Breast epithelium (tissue), 4 donors: ENCODE measurements at regions not wholly inside any gene's neighbourhood (a gene's known extent, or its start where the extent isn't known, plus 50 kb on each side); places are given as distances from the start of the nearest gene placed in this dataset.
A peak's percentile ranks its signal among the peaks of the same experiment; 100 is the strongest.

Experiments used
- DNase-seq, 2 donors: peaks; one replicate each; pipeline ENCODE4 v3.0.0-alpha.2; 2019; ENCODE audit warnings: low spot score in 2 of 2
- H3K27ac ChIP-seq, 2 donors: fragments of 200-600 bp; sonication (generic) in 1 of 2; one replicate each; pipeline ENCODE4 v1.5.1; 2016 to 2019; ENCODE audit warnings: mild to moderate bottlenecking in 1 of 2
- H3K27me3 ChIP-seq, 2 donors: fragments of 200-600 bp; sonication (generic) in 1 of 2; one replicate each; pipeline versions ENCODE4 v1.5.1 to v1.6.0; 2017 to 2019; ENCODE audit warnings: control low read depth in 1 of 2, mild to moderate bottlenecking in 1 of 2
- H3K36me3 ChIP-seq: fragments of 200-600 bp; one replicate; pipeline ENCODE4 v1.5.1; 2019
- H3K4me1 ChIP-seq, 2 donors: fragments of 200-600 bp; sonication (generic); one replicate each; pipeline ENCODE4 v1.5.1; 2016 to 2019; ENCODE audit warnings: control low read depth in 1 of 2
- H3K4me3 ChIP-seq, 3 donors: fragments of 200-600 bp; sonication (generic); 1 replicate in 2 of 3; 2 replicates in 1 of 3; pipeline ENCODE4 v1.5.1; 2016 to 2019; ENCODE audit warnings: mild to moderate bottlenecking in 3 of 3, moderate library complexity in 2 of 3
- H3K9me3 ChIP-seq, 2 donors: fragments of 200-600 bp; sonication (generic) in 1 of 2; one replicate each; pipeline ENCODE4 v1.5.1; 2016 to 2019; ENCODE audit warnings: control low read depth in 1 of 2
- CTCF ChIP-seq, 3 donors: fragments of 450-650 bp; IDR thresholded peaks; one replicate each; pipeline ENCODE4 v1.5.1; 2016 to 2017; ENCODE audit warnings: antibody characterized with exemption in 3 of 3, mild to moderate bottlenecking in 3 of 3, moderate library complexity in 3 of 3
- POLR2A ChIP-seq: fragments of 450-650 bp; IDR thresholded peaks from one replicate; pipeline ENCODE4 v1.6.1; 2016; ENCODE audit warnings: antibody characterized with exemption, mild to moderate bottlenecking, moderate library complexity
- POLR2AphosphoS5 ChIP-seq, 3 donors: sonication (generic); formaldehyde crosslinking; IDR thresholded peaks; one replicate each; pipeline ENCODE4 v1.6.1; 2017; ENCODE audit warnings: antibody characterized with exemption in 3 of 3
- intact Hi-C: fragments of 100-400 bp; cut with DNase I; formaldehyde crosslinking; loops from one replicate; pipeline ENCODE4 v1.15.1; 2023; ENCODE audit warnings: low total_unique reads

- Histone ChIP-seq H3K4me3 (no peak overlapping the region), H3K27ac (no peak overlapping the region), H3K4me1 (no peaks in the 10 kb centered on the region), H3K9me3 (no peaks in the 10 kb centered on the region), H3K36me3 (no peaks in the 10 kb centered on the region), H3K27me3 (no peaks in the 10 kb centered on the region)
- intact Hi-C loops, result no loop called here
- TF ChIP-seq CTCF (IDR thresholded peaks at IDR 0.05) (no peak), POLR2AphosphoS5 (IDR thresholded peaks at IDR 0.05) (no peak), POLR2A (no peak)
- no peak for DNase-seq
These were observed 171.7 kb downstream of the PIK3R1 start for GRCh38 chr5:68387074-68387796.

- H3K27ac ChIP-seq, result no peak overlapping the region
- intact Hi-C loops, result no loop called here
- no peak for DNase-seq
These were observed 174.1 kb downstream of the PIK3R1 start for GRCh38 chr5:68389618-68390017.

GRCh38 chr5:68392617-68393016 lies 177.1 kb downstream of the PIK3R1 start:
- no peak for DNase-seq
- H3K9me3 ChIP-seq, result no peaks in the 10 kb centered on the region
- H3K4me1 ChIP-seq, result peaks cover 0 to 10% of the 10 kb centered on the region in 2 donors
- no peaks in the 10 kb centered on the region for H3K27me3 ChIP-seq
- no peak overlapping the region for H3K4me3 ChIP-seq
- TF ChIP-seq CTCF (IDR thresholded peaks at IDR 0.05), result no peak
- no peak for TF ChIP-seq POLR2A
- no peak for TF ChIP-seq POLR2AphosphoS5 (IDR thresholded peaks at IDR 0.05)
- intact Hi-C loops, result no loop called here
- no peaks in the 10 kb centered on the region for H3K36me3 ChIP-seq
- peak overlapping the region in 1 of 2 donors; percentile 86 for H3K27ac ChIP-seq

More at GRCh38 chr5:68389618-68390017, 174.1 kb downstream of the PIK3R1 start:
- no peak overlapping the region for H3K4me3 ChIP-seq
- H3K27me3 ChIP-seq, result no peaks in the 10 kb centered on the region
- no peak for TF ChIP-seq POLR2A
- TF ChIP-seq POLR2AphosphoS5 (IDR thresholded peaks at IDR 0.05), result no peak
- no peak for TF ChIP-seq CTCF (IDR thresholded peaks at IDR 0.05)
- H3K36me3 ChIP-seq, result no peaks in the 10 kb centered on the region
- no peaks in the 10 kb centered on the region for H3K9me3 ChIP-seq
- peaks cover 0 to 4% of the 10 kb centered on the region in 2 donors for H3K4me1 ChIP-seq

GRCh38 chr5:68395302-68395701 lies 179.7 kb downstream of the PIK3R1 start:
- DNase-seq, result no peak
- TF ChIP-seq CTCF (IDR thresholded peaks at IDR 0.05), result no peak
- intact Hi-C loops, result no loop called here
- peak overlapping the region; percentile 76 to 86 for H3K27ac ChIP-seq
- H3K36me3 ChIP-seq, result no peaks in the 10 kb centered on the region
- H3K27me3 ChIP-seq, result no peaks in the 10 kb centered on the region
- no peak overlapping the region for H3K4me3 ChIP-seq
- peaks cover 0 to 10% of the 10 kb centered on the region in 2 donors for H3K4me1 ChIP-seq
- H3K9me3 ChIP-seq, result no peaks in the 10 kb centered on the region

GRCh38 chr5:68395926-68396511 lies 180.5 kb downstream of the PIK3R1 start:
- H3K4me1 ChIP-seq, result peaks cover 0 to 10% of the 10 kb centered on the region in 2 donors
- TF ChIP-seq CTCF (IDR thresholded peaks at IDR 0.05), result no peak
- TF ChIP-seq POLR2AphosphoS5 (IDR thresholded peaks at IDR 0.05), result no peak
- TF ChIP-seq POLR2A, result no peak
- H3K27ac ChIP-seq, result peak overlapping the region; percentile 76 to 86
- H3K27me3 ChIP-seq, result no peaks in the 10 kb centered on the region
- no peak overlapping the region for H3K4me3 ChIP-seq
- H3K36me3 ChIP-seq, result no peaks in the 10 kb centered on the region
- no peaks in the 10 kb centered on the region for H3K9me3 ChIP-seq
- intact Hi-C loops, result no loop called here
- no peak for DNase-seq
